CD4-positive, alpha-beta T cell treated with Interleukin-2 at 100 ng/mL for 4 hours (primary cell): ENCODE measurements at regions not wholly inside any gene's neighbourhood (a gene's known extent, or its start where the extent isn't known, plus 50 kb on each side); places are given as distances from the start of the nearest gene placed in this dataset.
A peak's percentile ranks its signal among the peaks of the same experiment; 100 is the strongest.

ENCODE experiments used
- DNase-seq: peaks from one replicate; pipeline ENCODE4 v3.0.0-alpha.2; 2020; ENCODE audit warnings: low spot score

DNA sequence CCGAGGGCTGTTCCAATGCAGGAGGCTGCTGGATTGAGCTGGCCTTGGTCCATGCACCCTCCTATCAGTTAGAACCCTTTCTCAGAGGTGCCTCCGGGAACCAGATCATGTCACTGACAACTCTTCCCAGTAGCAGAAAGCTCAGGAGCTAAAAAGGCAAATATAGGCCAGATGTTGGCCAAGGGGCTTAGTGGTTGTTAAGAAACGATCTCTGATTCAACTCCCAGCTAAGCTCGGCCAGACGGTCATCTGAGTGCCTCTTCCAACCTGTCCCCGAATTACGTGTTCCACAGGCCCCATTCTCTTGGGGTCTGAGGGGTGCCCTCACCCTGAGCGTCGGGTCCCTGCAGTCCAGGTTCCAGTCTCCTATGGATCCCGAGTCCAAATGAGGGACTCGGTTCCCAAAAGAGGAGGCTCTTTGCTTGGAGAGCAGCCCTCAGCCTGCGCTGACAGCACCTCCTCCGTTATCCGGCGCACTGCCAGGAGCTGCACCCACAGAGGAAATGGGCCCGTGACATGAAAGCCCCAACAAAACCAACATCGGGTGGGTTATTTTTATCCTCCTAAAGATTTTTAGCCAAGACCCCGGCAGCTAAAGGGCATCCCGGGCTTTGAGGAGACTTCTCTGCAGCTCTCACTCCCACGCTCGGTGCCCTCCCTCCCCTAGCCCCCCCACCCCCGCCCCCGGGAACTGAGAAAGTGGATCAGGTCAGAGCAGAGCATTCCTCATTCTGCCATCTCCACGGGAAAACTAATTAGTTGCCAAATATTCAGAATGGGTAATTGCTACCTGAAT, 106.6 kb upstream of the ID2 start:
- peak; percentile 55 for DNase-seq

GRCh38 chr2:8575834-8576423, 105.9 kb upstream of the ID2 start:
- DNase-seq, result no peak

GRCh38 chr2:8576525-8577167, 105.2 kb upstream of the ID2 start:
- DNase-seq, result peak; percentile 41

- no peak for DNase-seq
Measured at GRCh38 chr2:8577573-8577972, 104.3 kb upstream of the ID2 start.

GRCh38 chr2:8578335-8579244, 103.3 kb upstream of the ID2 start:
- DNase-seq, result no peak

DNA sequence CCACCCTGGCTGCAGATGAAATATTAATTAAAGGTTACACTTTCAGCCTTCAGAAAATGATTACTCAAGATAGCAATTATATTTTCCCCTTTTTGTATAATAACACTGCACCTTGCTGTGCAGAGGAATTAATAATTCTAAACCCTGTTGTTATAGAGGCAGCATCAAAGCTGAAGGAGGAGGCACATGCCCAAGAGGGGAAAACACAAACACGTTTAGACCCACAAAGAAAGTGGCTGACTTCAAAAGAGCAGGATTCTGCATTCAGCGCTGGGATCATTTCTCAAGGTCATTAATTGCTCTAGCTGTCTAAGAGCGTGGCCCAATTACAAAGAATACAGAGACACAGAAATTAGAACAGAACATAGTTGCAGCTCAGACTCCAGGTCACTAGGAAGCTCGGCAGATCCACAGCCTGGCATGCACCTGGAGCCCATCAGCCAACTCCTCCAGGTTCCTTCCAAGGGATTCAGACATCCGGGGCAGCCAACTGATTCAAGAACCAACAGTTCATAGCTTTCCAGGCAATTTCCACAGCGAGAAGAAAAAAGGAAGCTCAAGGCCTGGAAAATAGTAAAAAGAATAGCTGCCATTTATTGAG, 102.3 kb upstream of the ID2 start:
- DNase-seq, result no peak

DNA sequence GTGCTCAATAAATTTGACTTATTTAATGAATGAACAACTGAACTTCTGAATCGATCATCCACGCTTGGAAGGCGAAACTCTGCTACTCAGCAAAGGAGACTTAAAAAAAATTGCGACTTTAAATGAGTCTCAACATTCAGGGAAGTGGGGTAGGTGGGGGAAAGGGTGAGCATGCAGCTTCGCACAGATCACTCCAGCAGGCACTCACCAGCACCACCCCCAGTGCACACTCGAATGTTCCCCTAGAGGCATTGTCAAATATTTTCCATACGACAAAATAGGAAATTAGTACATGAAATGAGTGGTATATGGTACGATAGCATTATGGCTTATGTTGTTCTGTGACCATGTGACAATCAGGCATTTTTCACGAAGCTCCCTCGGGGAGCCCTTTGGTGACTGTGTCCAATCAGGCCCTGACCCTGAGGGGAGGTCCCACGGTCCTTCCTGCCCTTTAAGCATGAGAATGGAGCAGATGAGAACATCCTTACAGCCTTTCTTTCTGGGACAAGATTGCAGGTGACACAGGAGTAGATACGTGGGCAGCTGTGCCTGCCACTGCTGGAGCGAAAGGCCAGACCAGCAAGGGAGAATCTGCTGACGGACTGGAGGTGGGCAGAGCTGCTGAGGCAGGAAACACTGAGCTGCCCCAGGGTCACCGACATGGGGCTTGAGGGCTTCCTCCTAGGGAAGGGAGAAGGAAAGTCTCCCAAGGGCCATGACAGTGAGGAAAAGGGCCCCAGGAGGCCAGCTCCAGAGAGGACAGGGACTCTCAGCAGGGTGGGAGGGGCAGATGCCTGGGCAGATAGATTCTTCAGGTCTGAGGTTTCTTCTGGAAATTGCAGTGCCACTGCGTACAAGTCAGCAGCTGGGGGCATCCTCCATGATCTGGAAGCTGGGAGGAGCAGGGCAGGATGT, 101.3 kb upstream of the ID2 start:
- no peak for DNase-seq

DNA sequence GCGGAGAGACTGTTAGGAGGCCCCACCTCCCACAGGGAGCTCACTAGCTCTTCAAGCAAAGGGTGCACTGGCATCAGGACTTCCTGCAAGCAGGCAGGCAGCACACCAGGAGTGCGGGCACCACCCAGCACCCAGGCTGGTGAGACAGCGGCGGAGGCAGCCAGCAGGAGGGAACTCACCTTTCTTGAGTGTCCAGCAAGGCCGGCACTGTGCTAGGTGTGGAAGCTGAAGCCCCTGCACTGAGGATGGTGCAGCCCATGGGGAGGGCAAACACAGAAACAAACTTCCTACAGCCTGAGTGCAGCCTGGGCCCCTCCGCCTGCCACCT, 100.7 kb upstream of the ID2 start:
- no peak for DNase-seq

GRCh38 chr2:8581601-8582041, 100.2 kb upstream of the ID2 start:
- no peak for DNase-seq

DNA sequence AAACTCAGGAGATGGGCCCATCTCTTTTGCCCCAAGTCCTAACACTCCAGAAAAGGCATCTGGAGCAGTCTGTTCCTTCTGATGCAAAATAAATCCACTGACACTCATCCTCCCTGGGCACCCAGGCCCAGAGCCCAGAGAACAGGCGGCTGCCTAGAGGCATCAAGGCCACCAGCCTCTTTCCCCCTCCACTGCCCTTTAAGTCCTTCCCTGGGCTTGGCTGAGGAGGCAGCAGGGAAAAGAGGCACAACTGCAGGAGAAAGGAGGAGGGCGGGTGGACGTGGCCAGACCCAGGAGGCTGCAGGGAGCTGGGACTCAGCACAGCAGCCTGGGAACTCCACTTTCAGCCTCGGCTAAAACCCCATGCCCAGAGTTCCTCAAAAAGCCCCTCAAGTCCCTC, 99.7 kb upstream of the ID2 start:
- no peak for DNase-seq

DNA sequence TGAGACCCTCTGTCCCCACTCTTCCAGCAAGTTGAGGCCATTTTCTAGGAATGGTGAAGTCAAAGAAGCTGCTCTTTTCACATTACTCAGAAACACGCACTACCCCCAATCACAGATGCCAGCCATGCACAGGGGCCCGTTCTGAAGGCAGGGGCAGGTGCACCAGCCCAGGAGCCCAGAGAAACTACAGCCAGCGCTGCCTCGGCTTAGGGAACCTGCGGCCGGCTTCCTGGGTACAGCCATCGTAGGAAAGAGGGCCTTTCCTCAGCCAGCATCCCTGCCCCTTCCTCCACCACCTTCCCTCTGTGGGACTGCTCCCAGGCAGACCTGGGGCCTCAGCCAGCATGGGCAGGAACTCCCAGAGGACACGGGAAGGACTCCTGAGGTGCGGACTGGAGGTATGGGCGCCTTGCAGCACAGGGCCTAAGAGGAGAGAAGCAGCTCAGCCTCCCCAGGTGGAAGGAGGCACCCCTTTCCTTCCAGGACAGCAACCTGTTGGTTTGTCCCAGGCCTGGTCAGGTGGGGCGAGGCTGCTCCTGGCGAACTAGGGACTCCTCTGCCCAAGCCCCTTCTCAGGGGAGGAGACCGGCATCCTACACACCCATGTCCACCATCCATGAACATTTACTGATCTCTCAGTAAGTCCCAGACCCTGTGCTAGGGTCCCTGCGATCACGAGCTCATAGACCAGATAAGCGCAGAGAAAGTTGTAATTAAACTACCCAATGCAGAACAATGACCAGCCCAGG, 99.0 kb upstream of the ID2 start:
- no peak for DNase-seq

DNA sequence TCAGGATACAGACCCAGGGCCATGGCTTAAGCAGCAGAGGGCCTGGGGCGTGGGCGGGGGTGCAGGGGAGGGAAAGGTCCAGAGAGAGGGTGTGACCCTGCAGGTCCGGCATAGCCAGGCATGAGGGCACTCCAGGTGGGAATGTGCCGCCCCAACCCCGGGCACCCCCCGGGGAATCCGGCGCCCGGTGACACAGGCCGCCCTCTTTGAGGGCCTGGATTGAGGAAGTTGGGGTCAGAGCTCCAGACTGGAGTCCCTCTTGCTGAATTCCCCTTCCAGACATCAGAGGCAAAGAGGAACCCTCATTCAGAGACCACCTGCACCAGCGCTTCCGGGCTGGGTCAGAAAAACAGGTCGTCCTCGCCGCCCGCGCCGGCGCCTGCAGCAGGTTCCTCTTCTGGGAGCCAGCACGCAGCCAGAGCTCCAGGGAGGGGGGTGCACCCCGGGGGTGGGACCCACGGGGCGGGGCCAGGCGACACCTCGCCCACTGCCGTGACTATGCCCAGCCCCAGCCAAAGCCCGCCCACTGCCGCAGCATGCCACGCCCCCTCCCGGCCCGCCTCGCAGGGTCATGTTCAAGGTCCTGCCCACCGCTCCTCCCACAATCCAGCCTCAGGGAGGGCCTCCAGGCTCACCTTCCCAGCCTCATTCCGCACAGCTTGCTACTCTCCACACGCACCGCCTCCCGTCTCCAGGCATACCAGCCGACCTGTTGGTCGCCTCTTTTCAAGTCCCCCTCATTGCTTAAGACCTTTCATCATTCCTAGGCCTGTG, 98.3 kb upstream of the ID2 start:
- DNase-seq, result peak; percentile 63

DNA sequence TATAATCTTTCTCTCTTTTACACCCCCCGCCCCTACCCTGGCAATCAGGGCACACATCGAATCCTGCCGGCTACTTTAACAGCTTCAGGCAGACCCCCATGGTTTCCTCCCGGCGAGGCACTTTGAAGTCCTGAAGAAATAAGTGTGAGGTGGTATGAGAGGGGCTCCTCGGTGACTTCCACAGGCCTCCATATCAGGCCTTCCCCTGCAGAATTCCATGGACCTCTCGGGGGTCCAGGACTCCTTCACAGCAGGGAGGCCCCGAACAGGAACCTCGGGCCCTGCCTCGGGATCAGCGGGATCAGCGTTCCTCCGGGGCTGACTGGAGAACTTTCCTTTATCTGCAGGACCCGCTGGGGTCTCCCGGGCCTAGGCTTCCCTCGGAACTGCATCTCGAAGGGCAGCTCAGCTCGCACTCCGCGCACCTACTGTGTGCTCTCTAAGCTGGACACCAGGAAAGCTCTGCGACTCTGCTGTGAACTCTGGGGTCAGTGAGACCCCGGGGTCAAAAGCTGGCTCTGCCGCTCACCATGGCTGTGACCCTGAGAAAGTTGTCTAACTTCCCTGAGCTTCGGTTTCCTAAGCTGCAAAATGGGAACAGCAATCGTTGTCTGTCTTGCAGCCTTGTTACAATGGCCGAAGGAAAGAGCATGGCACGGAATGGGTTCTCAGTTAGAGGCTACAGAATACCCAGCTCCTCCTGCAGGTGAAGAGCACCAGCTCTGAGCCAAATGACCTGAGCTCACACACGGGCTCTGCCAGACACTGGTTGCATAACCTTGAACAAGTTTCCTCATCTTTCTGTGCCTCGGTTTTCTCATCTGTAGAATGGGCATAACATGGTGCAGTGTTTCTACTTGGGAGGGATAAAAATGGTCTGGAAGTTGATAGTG, 97.4 kb upstream of the ID2 start:
- DNase-seq, result no peak

DNA sequence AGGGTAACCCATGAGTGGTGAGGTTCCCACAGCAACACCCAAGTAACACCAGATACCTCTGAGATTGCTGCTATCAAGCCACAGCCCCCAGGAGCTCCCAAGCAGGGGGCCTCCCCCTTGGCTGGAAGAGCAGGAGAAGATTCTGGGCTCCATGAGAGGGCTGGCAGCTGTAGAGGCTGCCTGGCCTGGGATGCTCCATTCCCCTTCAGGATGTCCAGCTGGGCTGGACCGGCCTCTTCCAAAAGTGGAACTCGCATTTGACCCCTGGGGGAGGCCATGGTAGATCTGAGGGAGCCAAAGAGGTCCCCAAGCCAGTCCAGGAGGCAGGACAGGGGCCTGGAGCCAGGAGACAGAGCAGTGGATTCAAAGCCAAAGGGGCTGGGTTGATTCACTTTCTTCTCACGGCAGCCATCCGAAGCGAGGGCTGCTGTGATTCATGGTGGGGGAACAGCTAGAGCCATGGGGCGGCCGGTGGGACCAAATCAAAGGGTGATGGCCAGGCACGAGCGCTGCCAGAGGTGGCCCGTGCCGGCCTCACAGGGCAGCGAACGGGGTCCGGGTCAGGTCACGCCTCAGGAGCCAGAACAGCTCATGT, 95.3 kb upstream of the ID2 start:
- no peak for DNase-seq

- DNase-seq, result no peak
Measured at GRCh38 chr2:8587251-8587791, 94.5 kb upstream of the ID2 start.

- DNase-seq, result peak; percentile 21
Measured at GRCh38 chr2:8587920-8588830, 93.7 kb upstream of the ID2 start.

DNA sequence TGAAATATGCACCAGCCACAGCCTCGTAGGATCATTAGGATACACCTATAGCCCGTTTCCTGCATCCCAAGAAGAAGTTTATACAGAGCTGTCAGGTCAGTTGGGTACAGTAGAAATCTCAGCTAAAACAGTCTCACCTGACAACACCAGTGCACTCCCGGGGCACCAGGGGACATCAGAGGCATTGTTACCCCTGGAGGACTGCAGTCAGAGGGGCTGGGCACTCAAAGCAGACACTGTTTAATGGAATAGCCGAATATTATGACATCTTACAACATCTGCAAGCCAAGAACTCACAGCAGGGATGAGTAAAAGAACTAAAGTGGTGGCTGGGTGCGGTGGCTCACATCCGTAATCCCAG, 93.0 kb upstream of the ID2 start:
- no peak for DNase-seq
